Panc1 (cell line): ENCODE measurements at regions not wholly inside any gene's neighbourhood (a gene's known extent, or its start where the extent isn't known, plus 50 kb on each side); places are given as distances from the start of the nearest gene placed in this dataset.

ENCODE experiments used
- POLR2AphosphoS5 ChIP-seq: IDR thresholded peaks from 2 replicates; pipeline ENCODE4 v1.6.1; 2012; ENCODE audit warnings: mild to moderate bottlenecking, low read depth, low read length, moderate library complexity
- SIN3A ChIP-seq: IDR thresholded peaks from 2 replicates; pipeline ENCODE4 v1.6.1; 2012; ENCODE audit warnings: low read depth, mild to moderate bottlenecking, low read length, moderate library complexity, borderline replicate concordance; ENCODE audit not compliant: insufficient read depth
- TF ChIP-seq, protein P1 (sequence below): fragments of 450-650 bp; IDR thresholded peaks from 2 replicates; pipeline ENCODE4 v1.5.1; 2017; ENCODE audit warnings: mild to moderate bottlenecking
- TF ChIP-seq, protein P2 (sequence below), 2 experiments: IDR thresholded peaks; 2 replicates each; pipeline ENCODE4 v1.6.1; 2011 to 2012; ENCODE audit warnings: low read depth in 2 of 2, control low read depth in 1 of 2, low read length in 1 of 2, mild to moderate bottlenecking in 1 of 2, moderate library complexity in 1 of 2; ENCODE audit not compliant: insufficient read depth in 1 of 2

DNA sequence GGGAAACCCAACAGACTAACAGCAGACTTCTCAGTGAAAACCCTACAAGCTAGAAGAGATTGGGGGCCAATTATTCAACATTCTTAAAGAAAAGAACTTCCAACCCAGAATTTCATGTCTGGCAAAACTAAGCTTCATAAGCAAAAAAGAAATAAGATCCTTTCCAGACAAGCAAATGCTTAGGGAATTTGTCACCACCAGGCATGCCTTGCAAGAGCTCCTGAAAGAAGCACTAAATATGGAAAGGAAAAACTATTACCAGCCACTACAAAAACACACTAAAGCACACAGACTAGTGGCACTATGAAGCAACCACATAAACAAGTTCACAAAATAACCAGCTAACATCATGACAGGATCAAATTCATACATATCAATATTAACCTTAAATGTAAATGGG lies 131.1 kb downstream of the OR2K2 start:
- TF ChIP-seq, protein P1, sequence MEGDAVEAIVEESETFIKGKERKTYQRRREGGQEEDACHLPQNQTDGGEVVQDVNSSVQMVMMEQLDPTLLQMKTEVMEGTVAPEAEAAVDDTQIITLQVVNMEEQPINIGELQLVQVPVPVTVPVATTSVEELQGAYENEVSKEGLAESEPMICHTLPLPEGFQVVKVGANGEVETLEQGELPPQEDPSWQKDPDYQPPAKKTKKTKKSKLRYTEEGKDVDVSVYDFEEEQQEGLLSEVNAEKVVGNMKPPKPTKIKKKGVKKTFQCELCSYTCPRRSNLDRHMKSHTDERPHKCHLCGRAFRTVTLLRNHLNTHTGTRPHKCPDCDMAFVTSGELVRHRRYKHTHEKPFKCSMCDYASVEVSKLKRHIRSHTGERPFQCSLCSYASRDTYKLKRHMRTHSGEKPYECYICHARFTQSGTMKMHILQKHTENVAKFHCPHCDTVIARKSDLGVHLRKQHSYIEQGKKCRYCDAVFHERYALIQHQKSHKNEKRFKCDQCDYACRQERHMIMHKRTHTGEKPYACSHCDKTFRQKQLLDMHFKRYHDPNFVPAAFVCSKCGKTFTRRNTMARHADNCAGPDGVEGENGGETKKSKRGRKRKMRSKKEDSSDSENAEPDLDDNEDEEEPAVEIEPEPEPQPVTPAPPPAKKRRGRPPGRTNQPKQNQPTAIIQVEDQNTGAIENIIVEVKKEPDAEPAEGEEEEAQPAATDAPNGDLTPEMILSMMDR, result no peak
- TF ChIP-seq SIN3A, result no peak
- no peak for TF ChIP-seq POLR2AphosphoS5
- TF ChIP-seq, protein P2, sequence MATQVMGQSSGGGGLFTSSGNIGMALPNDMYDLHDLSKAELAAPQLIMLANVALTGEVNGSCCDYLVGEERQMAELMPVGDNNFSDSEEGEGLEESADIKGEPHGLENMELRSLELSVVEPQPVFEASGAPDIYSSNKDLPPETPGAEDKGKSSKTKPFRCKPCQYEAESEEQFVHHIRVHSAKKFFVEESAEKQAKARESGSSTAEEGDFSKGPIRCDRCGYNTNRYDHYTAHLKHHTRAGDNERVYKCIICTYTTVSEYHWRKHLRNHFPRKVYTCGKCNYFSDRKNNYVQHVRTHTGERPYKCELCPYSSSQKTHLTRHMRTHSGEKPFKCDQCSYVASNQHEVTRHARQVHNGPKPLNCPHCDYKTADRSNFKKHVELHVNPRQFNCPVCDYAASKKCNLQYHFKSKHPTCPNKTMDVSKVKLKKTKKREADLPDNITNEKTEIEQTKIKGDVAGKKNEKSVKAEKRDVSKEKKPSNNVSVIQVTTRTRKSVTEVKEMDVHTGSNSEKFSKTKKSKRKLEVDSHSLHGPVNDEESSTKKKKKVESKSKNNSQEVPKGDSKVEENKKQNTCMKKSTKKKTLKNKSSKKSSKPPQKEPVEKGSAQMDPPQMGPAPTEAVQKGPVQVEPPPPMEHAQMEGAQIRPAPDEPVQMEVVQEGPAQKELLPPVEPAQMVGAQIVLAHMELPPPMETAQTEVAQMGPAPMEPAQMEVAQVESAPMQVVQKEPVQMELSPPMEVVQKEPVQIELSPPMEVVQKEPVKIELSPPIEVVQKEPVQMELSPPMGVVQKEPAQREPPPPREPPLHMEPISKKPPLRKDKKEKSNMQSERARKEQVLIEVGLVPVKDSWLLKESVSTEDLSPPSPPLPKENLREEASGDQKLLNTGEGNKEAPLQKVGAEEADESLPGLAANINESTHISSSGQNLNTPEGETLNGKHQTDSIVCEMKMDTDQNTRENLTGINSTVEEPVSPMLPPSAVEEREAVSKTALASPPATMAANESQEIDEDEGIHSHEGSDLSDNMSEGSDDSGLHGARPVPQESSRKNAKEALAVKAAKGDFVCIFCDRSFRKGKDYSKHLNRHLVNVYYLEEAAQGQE (IDR thresholded peaks at IDR 0.05; ENCODE audit: insufficient read depth in 1 of 2, low read depth in 2 of 2, low read length in 1 of 2), result no peak
